Brain microvascular endothelial cell (primary cell): ENCODE measurements at regions not wholly inside any gene's neighbourhood (a gene's known extent, or its start where the extent isn't known, plus 50 kb on each side); places are given as distances from the start of the nearest gene placed in this dataset.

Experiments
- DNase-seq: peaks from one replicate; pipeline ENCODE4 v3.0.0-alpha.2; 2020
- H3K27ac ChIP-seq: fragments of 250-450 bp; sonication (Bioruptor Pico); 2 replicates; pipeline ENCODE4 v1.5.1; 2020; ENCODE audit warnings: mild to moderate bottlenecking, moderate library complexity
- H3K27me3 ChIP-seq: fragments of 250-450 bp; sonication (Bioruptor Pico); replicated peaks from 2 replicates; pipeline ENCODE4 v1.5.1; 2020; ENCODE audit warnings: mild to moderate bottlenecking
- H3K36me3 ChIP-seq: fragments of 250-450 bp; sonication (Bioruptor Pico); replicated peaks from 2 replicates; pipeline ENCODE4 v1.5.1; 2020; ENCODE audit warnings: mild to moderate bottlenecking
- H3K4me3 ChIP-seq: 2 replicates; pipeline ENCODE4 v1.5.1; 2011; ENCODE audit warnings: low read depth, mild to moderate bottlenecking, control low read depth, low read length, moderate library complexity
- CTCF ChIP-seq: IDR thresholded peaks from 2 replicates; pipeline ENCODE4 v1.5.1; 2011; ENCODE audit warnings: low read depth, mild to moderate bottlenecking, moderate library complexity, low read length, control low read depth, inconsistent platforms; ENCODE audit errors: missing control alignments
- in situ Hi-C: cut with HindIII; loops from 2 replicates; pipeline ENCODE4 v1.10.0; 2017; ENCODE audit warnings: low sequenced_read_pairs, low pct_ligation_motif_present

- Histone ChIP-seq H3K36me3 (no peaks in the 10 kb centered on the region), H3K27ac (no peak overlapping the region), H3K4me3 (no peak overlapping the region), H3K27me3 (no peaks in the 10 kb centered on the region)
- peak; percentile 75 for TF ChIP-seq CTCF
- no peak for DNase-seq
- in situ Hi-C loops, result no loop called here
These were observed 85.6 kb downstream of the CD8B2 start for GRCh38 chr2:106572541-106573450.

GRCh38 chr2:106573773-106574172 lies 86.6 kb downstream of the CD8B2 start:
- Histone ChIP-seq H3K4me3 (no peak overlapping the region), H3K36me3 (no peaks in the 10 kb centered on the region), H3K27ac (no peak overlapping the region), H3K27me3 (no peaks in the 10 kb centered on the region)
- DNase-seq, result no peak
- no peak for TF ChIP-seq CTCF
- in situ Hi-C loops, result no loop called here

GRCh38 chr2:106575955-106576354 lies 88.8 kb downstream of the CD8B2 start:
- peaks cover 4% of the 10 kb centered on the region for H3K27me3 ChIP-seq
- in situ Hi-C loops, result no loop called here
- peak; percentile 96 for DNase-seq
- H3K36me3 ChIP-seq, result no peaks in the 10 kb centered on the region
- no peak for TF ChIP-seq CTCF
- H3K4me3 ChIP-seq, result no peak overlapping the region
- H3K27ac ChIP-seq, result peak overlapping the region; percentile 94

DNA sequence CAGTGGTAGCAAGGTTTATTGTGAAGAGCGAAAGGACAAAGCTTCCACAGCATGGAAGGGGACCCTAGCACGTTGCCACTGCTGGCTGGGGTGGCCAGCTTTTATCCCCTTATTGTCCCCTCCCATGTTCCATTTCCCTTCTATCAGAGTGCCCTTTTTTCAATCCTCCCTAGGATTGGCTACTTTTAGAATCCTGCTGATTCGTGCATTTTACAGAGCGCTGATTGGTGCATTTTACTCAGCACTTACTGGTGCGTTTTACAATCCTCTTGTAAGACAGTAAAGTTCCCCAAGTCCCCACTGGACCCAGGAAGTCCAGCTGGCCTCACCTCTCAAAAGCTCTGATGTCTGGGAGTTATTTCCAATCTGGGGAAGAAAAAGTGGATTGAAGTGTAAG lies 90.1 kb downstream of the CD8B2 start:
- in situ Hi-C loops, result no loop called here
- no peak for DNase-seq

DNA sequence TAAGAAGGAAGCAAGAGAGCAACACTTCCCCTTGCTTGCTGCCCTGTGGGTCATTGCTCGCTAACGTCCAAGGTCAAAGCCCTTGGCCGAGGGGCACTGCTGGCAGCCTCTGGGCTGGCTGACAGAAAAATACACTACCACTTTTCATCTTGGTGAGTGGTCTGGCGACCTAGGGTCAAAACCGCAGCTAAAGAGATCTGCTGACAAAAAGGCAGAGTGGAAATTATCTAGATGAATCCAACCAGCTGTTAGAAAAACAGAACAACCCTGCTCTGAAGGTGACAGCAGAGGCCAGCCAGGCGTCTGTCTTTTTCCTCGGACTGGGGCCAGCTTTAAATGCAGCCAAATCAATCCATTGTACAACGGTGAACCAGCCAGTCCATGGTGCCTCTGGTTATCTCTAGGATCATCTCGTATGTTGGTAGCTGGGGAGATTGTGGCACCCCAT lies 92.6 kb downstream of the CD8B2 start:
- Histone ChIP-seq H3K36me3 (no peaks in the 10 kb centered on the region), H3K27me3 (peaks cover 10% of the 10 kb centered on the region), H3K4me3 (no peak overlapping the region), H3K27ac (no peak overlapping the region)
- no peak for TF ChIP-seq CTCF
- DNase-seq, result no peak
- in situ Hi-C loops, result no loop called here

More for the DNA sequence above, 90.1 kb downstream of the CD8B2 start:
- Histone ChIP-seq H3K27ac (no peak overlapping the region), H3K36me3 (no peaks in the 10 kb centered on the region), H3K27me3 (peaks cover 10% of the 10 kb centered on the region), H3K4me3 (no peak overlapping the region)
- TF ChIP-seq CTCF, result no peak
